ENCODE measurements at regions not wholly inside any gene's neighbourhood (a gene's known extent, or its start where the extent isn't known, plus 50 kb on each side); places are given as distances from the start of the nearest gene placed in this dataset.

DNA sequence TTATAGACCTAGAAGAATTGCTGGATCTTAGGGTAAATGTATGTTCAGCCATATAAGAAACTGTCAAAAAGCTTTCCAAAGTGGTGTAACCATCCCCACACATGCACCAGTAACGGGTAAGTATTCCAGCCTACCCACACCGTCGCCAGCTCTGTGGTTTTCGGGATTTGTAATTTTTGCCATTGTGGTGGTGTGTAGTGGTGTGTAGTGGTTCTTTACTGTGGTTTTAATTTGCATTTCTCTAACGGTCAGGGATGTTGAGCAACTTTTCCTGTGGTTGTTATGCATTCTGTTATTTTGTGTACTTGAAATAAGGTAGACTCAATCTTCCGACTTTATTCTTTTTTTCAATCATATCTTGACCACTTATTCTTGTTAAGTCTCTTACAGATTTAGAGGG is 342.4 kb upstream of the AJAP1 start:
- no peak for DNase-seq (ENCODE audit: low read depth in 2 of 2)

DNA sequence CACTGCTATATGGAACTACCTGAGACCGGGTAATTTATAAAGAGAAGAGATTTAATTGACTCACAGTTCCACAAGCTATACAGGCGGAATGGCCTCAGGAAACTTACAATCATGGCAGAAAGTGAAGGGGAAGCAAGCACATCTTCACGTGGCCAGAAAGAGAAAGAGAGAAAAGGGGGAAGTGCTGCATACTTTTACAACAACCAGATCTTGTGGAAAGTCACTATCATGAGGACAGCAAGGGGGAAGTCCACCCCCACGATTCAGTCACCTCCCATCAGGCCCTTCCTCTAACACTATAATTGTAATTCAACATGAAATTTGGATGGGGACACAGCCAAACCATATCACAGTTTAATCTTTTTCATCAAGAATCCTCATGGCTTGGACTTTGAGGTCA is 339.2 kb upstream of the AJAP1 start:
- DNase-seq (ENCODE audit: low read depth in 2 of 2): no peak

DNA sequence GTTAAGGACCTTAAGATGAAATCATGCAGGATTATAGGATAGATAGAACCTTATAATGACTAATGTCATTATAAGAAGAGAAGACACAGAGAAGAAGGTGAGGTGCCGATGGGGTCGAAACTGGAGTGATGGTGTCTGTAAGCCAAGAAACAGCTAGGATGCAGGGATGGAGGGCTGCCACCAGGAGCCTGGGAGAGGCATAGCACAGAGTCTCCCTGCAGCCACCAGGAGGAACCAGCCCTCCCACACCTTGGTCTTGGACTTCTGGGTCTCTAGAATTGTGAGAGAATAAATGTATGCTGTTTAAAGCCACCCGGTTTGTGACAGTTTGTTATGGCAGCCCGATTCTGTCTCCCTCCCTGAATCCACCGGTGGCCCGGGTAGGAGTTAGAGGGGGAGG is 337.2 kb upstream of the AJAP1 start:
- DNase-seq (ENCODE audit: low read depth in 2 of 2): no peak

DNA sequence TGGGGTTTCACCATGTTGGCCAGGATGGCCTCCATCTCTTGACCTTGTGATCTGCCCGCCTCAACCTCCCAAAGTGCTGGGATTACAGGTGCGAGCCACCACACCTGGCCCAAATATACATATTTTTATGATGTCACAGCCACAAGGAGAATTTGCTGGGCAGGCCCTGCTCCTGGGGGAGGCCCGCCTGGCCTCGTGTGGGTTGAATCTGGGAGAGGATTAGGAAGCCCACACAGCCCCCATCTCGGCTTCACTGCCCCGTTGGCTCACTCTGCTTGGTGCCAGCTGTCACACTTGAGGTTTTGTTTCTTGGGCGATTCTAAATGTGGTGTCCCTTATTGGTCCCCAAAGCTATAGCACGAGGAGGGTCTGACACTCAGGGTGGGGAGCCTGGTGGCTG is 335.7 kb upstream of the AJAP1 start:
- DNase-seq (ENCODE audit: low read depth in 2 of 2): no peak

GRCh38 chr1:4319496-4319895 is 334.9 kb upstream of the AJAP1 start:
- DNase-seq (ENCODE audit: low read depth in 2 of 2): no peak

- DNase-seq (ENCODE audit: low read depth in 2 of 2): no peak
Observed at GRCh38 chr1:4322881-4323280, 331.5 kb upstream of the AJAP1 start.

DNA sequence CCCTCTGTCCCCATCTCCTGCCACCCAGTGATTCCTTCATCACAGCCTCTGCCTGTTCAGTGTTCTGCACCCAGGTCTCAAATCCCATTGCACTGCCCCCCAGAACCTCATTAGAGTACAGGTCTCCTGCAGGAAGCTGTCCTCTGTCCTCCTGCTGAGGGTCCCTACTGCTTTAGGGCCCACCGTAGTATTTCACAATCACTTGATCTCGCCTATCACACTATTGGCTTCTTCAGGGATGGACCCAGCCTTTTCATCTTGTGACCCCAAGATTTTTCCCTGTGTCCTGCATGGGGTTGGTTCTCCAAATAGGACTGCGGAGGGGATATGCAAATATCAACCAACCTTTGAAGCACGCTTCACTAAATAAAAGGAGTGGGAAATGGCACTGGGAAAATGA is 331.1 kb upstream of the AJAP1 start:
- DNase-seq (ENCODE audit: low read depth in 2 of 2): no peak

- DNase-seq (ENCODE audit: low read depth in 2 of 2): no peak
Observed at GRCh38 chr1:4324525-4324924, 329.9 kb upstream of the AJAP1 start.

DNA sequence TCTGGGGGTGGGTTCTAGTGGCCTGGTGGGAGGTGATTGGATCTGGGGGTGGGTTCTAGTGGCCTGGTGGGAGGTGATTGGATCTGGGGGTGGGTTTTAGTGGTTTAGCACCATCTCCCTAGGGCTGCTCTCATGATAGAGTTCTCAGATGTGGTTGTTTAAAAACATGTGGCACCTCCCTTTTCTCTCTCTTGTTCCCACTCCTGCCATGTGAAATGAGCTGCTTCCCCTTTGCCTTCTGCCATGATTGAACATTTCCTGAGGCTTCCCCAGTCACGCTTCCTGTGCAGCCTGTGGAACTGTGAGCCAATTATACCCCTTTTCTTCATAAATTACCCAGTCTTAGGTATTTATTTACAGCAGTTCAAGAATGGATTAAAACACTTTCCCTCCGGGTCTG is 327.3 kb upstream of the AJAP1 start:
- no peak for DNase-seq (ENCODE audit: low read depth in 2 of 2)

DNA sequence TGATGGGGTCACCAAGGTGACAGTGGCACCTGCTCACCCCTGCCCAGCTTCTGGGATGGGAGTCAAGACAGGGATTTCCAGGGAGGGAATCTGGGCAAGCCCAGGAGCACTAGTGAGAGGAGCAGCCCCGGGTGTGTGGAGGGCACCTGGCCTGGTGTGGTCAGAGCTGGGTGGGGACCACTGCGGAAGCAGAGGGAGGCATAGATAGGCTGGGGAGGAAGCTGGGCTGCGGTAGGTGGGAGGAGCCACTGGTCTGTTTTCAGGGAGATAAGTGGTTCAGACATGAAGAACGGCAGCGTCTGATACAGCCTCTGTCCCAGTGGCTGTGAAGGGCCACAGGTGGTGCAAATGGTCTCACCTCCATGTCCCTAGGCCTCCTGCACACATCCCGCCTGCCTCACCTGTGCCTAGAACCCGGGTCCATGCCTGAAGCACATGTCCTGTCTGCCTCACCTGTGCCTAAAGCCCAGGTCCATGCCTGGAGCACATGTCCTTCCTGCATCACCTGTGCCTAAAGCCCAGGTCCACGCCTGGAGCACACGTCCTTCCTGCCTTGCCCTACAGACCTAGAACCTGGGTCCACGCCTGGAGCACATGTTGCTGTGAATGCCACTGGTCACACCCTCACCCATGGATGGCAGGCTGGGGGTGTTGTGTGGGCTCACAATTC is 325.9 kb upstream of the AJAP1 start:
- no peak for DNase-seq (ENCODE audit: low read depth in 2 of 2)

DNA sequence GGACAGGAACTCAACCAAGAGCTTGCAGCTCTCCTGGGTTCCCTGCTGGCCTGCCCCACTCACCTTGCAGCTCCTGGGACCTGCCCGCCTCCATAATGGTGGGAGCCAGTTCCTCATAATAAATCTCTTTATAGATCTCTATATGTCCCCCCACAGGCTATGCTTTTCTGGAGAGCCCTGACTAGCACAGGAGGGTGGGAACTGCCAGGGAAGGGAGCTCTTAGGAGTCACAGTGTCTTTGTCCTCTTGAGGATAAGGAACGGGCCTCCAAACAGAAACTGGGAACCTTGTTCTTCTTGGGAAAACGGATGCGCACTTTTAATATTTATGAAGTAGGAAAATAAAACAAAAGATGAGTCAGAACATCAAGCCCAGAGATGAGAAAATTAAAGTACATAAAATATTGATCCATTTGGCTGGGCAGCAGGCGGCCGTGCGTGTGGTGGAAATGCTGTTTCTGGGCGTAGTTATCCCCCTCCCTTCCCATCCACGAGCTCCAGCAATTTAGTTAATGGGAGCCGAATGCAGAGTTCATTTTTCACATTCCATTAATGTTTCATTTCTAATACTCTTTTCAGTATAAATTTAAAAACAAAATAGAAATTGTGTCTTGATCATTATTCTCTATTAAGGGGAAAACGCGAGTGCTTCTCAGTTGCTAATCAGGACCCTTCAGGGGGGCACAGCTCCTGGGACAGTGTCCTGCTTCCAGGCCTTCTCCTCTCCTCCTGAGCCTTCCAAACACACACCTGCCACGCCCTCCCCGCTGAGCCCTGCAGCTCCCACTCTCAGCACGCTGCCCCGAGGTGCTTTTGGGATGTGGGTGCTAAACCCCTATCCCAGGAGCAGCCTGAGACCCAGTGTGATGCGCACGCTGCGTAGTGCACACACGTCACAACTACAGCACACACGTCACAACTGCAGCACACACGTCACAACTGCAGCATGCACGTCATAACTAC is 323.3 kb upstream of the AJAP1 start:
- DNase-seq (ENCODE audit: low read depth in 2 of 2): no peak

GRCh38 chr1:4331767-4332163 is 322.6 kb upstream of the AJAP1 start:
- no peak for DNase-seq (ENCODE audit: low read depth in 2 of 2)

GRCh38 chr1:4336507-4336906 is 317.9 kb upstream of the AJAP1 start:
- no peak for DNase-seq (ENCODE audit: low read depth in 2 of 2)

DNA sequence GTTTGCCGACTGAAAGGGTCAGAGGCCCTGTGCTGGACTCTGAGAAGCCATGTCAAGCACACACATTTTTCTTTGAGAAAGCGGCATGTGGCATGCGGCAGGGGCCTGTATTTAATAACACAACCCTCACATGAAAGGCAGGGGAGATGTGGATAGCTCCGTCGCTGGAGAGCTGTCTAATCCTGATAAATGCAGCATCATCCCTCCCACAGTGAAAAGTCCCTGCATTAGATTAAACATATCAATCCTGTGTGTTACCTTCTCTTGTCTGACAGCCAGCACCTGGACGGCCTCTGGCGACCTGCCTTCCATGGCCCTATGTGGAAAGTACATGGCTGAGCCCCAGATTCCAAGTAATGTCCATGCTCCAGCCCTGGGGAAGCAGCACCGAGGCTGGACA is 313.0 kb upstream of the AJAP1 start:
- no peak for DNase-seq (ENCODE audit: low read depth in 2 of 2)

GRCh38 chr1:4344065-4344732 is 310.2 kb upstream of the AJAP1 start:
- no peak for DNase-seq (ENCODE audit: low read depth in 2 of 2)

DNA sequence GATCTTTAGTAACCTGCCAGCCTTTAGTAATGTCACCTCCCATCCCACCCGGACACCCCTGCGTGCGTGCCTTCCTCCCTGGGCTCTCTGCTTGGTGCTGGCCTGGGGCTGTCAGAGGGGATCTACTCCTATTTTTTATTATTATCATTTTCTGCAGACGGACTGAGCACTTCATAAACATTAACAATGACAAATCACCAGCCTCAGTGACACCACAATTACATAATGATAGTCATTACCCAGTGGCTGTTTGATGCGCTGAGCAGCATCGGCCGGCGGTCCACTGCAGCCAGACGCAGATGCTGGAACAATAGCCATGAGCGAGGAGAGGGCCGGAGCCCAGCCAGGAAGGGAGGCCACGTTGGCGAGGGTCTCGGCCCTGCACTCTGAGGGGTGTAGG is 309.3 kb upstream of the AJAP1 start:
- DNase-seq (ENCODE audit: low read depth in 2 of 2): no peak

GRCh38 chr1:4346131-4346530 is 308.3 kb upstream of the AJAP1 start:
- no peak for DNase-seq (ENCODE audit: low read depth in 2 of 2)

DNA sequence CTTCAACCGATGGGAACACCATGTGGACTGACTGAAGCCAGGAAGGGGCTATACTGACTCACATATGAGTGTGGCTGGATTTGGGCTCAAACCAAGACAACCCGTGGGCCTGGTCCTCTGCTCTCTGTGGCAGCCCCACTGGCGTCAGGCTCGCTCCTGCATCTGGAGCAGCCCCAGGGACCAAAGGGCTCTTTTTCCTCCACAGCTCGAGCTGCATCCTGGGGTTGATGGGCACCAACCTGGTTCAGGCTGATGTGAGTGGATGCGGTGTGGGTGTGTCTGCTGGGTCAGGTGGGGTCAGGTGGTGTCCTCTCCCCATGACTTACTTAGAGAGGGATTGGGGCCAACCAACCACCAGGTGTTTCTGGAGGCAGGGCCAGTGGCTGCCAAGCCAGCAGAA is 303.0 kb upstream of the AJAP1 start:
- DNase-seq (ENCODE audit: low read depth in 2 of 2): no peak

DNA sequence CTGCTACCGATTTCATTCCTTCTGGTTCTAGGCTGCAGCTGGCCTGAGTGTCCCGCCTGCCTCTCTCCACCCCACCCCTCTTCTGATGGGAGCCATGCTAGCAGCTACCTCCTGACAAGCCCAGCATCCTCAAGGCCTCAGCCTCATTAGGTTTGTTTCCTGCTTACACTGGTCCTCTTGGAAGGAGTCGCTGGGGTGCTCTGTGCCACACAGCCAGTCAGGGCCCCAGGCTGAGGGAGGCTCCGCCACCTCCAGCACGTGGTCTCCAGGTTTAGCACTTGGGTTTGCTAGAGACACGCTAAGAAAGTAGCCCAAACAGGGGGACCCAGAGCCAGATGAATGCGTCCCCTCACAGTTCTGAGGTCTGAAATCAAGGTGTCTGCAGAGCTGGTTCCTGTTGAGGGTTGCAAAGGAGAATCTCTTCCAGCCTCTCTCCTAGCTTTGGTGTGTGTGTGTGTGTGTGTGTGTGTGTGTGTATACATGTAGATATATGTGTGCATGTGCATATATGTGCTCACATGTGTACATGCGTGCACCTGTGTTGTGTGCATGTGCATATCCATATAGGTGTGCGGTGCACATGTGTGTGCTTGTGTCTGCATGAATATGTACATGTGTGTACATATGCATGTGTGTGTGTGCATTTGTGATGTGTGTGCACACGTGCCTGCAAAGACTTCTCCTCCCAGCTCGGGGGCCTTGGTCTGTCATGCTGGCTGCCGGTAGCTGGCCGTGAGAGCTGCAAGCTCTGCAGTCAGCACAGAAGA is 301.1 kb upstream of the AJAP1 start:
- no peak for DNase-seq (ENCODE audit: low read depth in 2 of 2)

GRCh38 chr1:4355839-4356238 is 298.6 kb upstream of the AJAP1 start:
- DNase-seq (ENCODE audit: low read depth in 2 of 2): no peak

GRCh38 chr1:4362314-4363044 is 291.9 kb upstream of the AJAP1 start:
- DNase-seq (ENCODE audit: low read depth in 2 of 2): no peak
